Glutamatergic neuron (in vitro differentiated cells): ENCODE measurements at regions not wholly inside any gene's neighbourhood (a gene's known extent, or its start where the extent isn't known, plus 50 kb on each side); places are given as distances from the start of the nearest gene placed in this dataset.
"Not testable (repeated sequence)": the region's sequence is repeated elsewhere in the genome, so short reads cannot be mapped to it uniquely, and the experiment has no call there.

ENCODE experiments used
- DNase-seq: peaks from one replicate; pipeline ENCODE4 v3.0.0; 2022
- H3K27ac Mint-ChIP-seq: one replicate; pipeline ENCODE4 v1.8.0; 2020; ENCODE audit warnings: mild to moderate bottlenecking, mixed read lengths, inconsistent platforms; ENCODE audit not compliant: unreplicated experiment
- H3K27me3 Mint-ChIP-seq: one replicate; pipeline ENCODE4 v1.8.0; 2020; ENCODE audit warnings: mild to moderate bottlenecking, moderate library complexity, mixed read lengths, inconsistent platforms; ENCODE audit not compliant: unreplicated experiment
- H3K36me3 Mint-ChIP-seq: one replicate; pipeline ENCODE4 v1.8.0; 2020; ENCODE audit warnings: mild to moderate bottlenecking, mixed read lengths, inconsistent platforms; ENCODE audit not compliant: unreplicated experiment
- H3K4me1 Mint-ChIP-seq: one replicate; pipeline ENCODE4 v1.8.0; 2020; ENCODE audit warnings: mild to moderate bottlenecking, low read depth, mixed read lengths, inconsistent platforms; ENCODE audit not compliant: unreplicated experiment
- H3K4me3 Mint-ChIP-seq: one replicate; pipeline ENCODE4 v1.8.0; 2020; ENCODE audit warnings: mild to moderate bottlenecking, mixed read lengths, inconsistent platforms; ENCODE audit not compliant: unreplicated experiment
- H3K9me3 Mint-ChIP-seq: one replicate; pipeline ENCODE4 v1.8.0; 2020; ENCODE audit warnings: mild to moderate bottlenecking, moderate library complexity, mixed read lengths, inconsistent platforms; ENCODE audit not compliant: unreplicated experiment
- CTCF ChIP-seq: fragments of 200-600 bp; sonication (generic); IDR thresholded peaks from one replicate; pipeline ENCODE4 v1.5.0; 2021; ENCODE audit not compliant: partially characterized antibody, unreplicated experiment

GRCh38 chr6:113719064-113719463 lies 138.1 kb upstream of the MARCKS start:
- no peak overlapping the region for H3K4me3 Mint-ChIP-seq
- H3K27ac Mint-ChIP-seq, result no peak overlapping the region
- no peaks in the 10 kb centered on the region for H3K27me3 Mint-ChIP-seq
- no peaks in the 10 kb centered on the region for H3K9me3 Mint-ChIP-seq
- no peaks in the 10 kb centered on the region for H3K36me3 Mint-ChIP-seq
- TF ChIP-seq CTCF, result no peak
- no peak for DNase-seq
- H3K4me1 Mint-ChIP-seq, result no peaks in the 10 kb centered on the region

GRCh38 chr6:113719545-113719944 lies 137.6 kb upstream of the MARCKS start:
- no peak overlapping the region for H3K4me3 Mint-ChIP-seq
- no peak for TF ChIP-seq CTCF
- H3K27ac Mint-ChIP-seq, result no peak overlapping the region
- no peaks in the 10 kb centered on the region for H3K4me1 Mint-ChIP-seq
- H3K27me3 Mint-ChIP-seq, result no peaks in the 10 kb centered on the region
- no peaks in the 10 kb centered on the region for H3K36me3 Mint-ChIP-seq
- DNase-seq, result no peak
- no peaks in the 10 kb centered on the region for H3K9me3 Mint-ChIP-seq

DNA sequence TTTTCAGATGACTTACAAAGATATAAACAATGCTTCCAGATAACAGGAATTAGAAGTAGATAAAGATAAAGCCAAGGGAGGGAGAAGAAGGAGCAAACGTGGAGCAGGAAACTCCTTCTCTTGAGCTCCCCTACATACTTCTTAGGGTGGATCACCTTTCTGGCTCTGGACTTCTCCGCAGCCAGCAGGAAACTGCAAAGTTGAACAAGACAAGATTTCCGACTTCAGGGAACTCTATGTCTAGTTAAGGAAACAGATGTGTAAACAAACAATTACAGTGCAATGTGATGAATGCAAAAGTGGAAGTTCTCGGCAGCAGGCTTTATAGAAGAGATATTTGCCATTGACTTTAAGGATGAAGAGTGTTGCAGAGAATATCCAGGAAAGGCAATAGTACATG lies 134.0 kb upstream of the MARCKS start:
- no peak for TF ChIP-seq CTCF
- DNase-seq, result no peak
- Mint-ChIP-seq H3K4me3 (no peak overlapping the region), H3K27me3 (no peaks in the 10 kb centered on the region), H3K9me3 (peaks cover 2% of the 10 kb centered on the region), H3K27ac (no peak overlapping the region), H3K4me1 (no peaks in the 10 kb centered on the region), H3K36me3 (no peaks in the 10 kb centered on the region)

DNA sequence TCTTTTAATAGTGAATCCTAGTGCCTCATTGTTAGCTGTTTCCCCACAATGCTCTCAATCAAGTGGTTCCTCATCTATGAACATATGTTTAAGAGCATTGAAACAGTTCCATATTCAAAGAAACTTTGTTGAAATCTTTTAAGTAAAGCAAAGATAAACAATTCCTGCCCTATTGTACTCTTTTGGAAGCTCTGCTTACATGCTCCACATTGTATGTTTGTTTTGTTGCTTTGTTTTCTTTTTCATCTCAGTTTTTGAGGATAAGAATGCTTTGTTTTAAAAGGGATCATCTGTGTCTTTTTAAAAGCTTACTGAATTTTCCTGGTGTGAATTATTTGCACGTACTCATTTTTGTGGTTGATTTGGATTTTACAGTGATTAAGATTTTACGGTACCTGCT lies 132.2 kb upstream of the MARCKS start:
- not testable (repeated sequence) for DNase-seq, H3K4me3 Mint-ChIP-seq, H3K27ac Mint-ChIP-seq, H3K9me3 Mint-ChIP-seq, H3K4me1 Mint-ChIP-seq, H3K27me3 Mint-ChIP-seq, H3K36me3 Mint-ChIP-seq

GRCh38 chr6:113731541-113731940 lies 125.6 kb upstream of the MARCKS start:
- H3K27ac Mint-ChIP-seq, result no peak overlapping the region

More at GRCh38 chr6:113731541-113731940, 125.6 kb upstream of the MARCKS start:
- no peak for TF ChIP-seq CTCF
- DNase-seq, result no peak
- peaks cover 5% of the 10 kb centered on the region for H3K27me3 Mint-ChIP-seq
- H3K4me1 Mint-ChIP-seq, result peaks cover 17% of the 10 kb centered on the region
- peaks cover 10% of the 10 kb centered on the region for H3K9me3 Mint-ChIP-seq
- H3K4me3 Mint-ChIP-seq, result no peak overlapping the region
- no peaks in the 10 kb centered on the region for H3K36me3 Mint-ChIP-seq
